ENCODE measurements at regions not wholly inside any gene's neighbourhood (a gene's known extent, or its start where the extent isn't known, plus 50 kb on each side); places are given as distances from the start of the nearest gene placed in this dataset.

GRCh38 chr13:74193391-74193790 lies 59.2 kb upstream of the KLF12 start:
- Histone ChIP-seq H3K27ac (no peak overlapping the region), H2AFZ (no peak overlapping the region), H3K9me3 (ENCODE audit: low read depth) (no peaks in the 10 kb centered on the region), H3K36me3 (replicated peaks; ENCODE audit: insufficient read depth, low read depth) (no peaks in the 10 kb centered on the region), H3K79me2 (no peaks in the 10 kb centered on the region), H3K4me3 (no peak overlapping the region), H4K20me1 (ENCODE audit: insufficient read depth, poor library complexity, severe bottlenecking) (no peaks in the 10 kb centered on the region), H3K4me2 (no peak overlapping the region), H3K9me2 (replicated peaks; ENCODE audit: insufficient read depth) (no peaks in the 10 kb centered on the region), H3K4me1 (ENCODE audit: insufficient read depth) (no peaks in the 10 kb centered on the region), H3K27me3 (no peaks in the 10 kb centered on the region)
- WGBS (ENCODE audit: low lambda C conversion rate, missing lambda C conversion rate), result 90% methylated on average over 1 of the region's 1 CpG
- DNase-seq (ENCODE audit: low spot score), result no peak
- no peak for TF ChIP-seq EZH2 (IDR thresholded peaks at IDR 0.05; ENCODE audit: borderline replicate concordance)

- 61% methylated on average over 3 of the region's 3 CpGs for WGBS (ENCODE audit: low lambda C conversion rate, missing lambda C conversion rate)
- Histone ChIP-seq H3K4me1 (ENCODE audit: insufficient read depth) (no peaks in the 10 kb centered on the region), H2AFZ (no peak overlapping the region), H3K9me2 (replicated peaks; ENCODE audit: insufficient read depth) (no peaks in the 10 kb centered on the region), H4K20me1 (ENCODE audit: insufficient read depth, poor library complexity, severe bottlenecking) (no peaks in the 10 kb centered on the region), H3K4me2 (no peak overlapping the region), H3K4me3 (no peak overlapping the region), H3K27me3 (no peaks in the 10 kb centered on the region), H3K79me2 (no peaks in the 10 kb centered on the region), H3K9me3 (ENCODE audit: low read depth) (no peaks in the 10 kb centered on the region), H3K36me3 (replicated peaks; ENCODE audit: insufficient read depth, low read depth) (no peaks in the 10 kb centered on the region), H3K27ac (no peak overlapping the region)
- no peak for DNase-seq (ENCODE audit: low spot score)
- TF ChIP-seq EZH2 (IDR thresholded peaks at IDR 0.05; ENCODE audit: borderline replicate concordance) (no peak), CTCF (IDR thresholded peaks at IDR 0.05; ENCODE audit: poor library complexity) (no peak), EZH2phosphoT487 (IDR thresholded peaks at IDR 0.05; ENCODE audit: low read depth, severe bottlenecking, unreplicated experiment) (no peak)
Measured at GRCh38 chr13:74191410-74191809, 57.2 kb upstream of the KLF12 start.

GRCh38 chr13:74190999-74191398 lies 56.8 kb upstream of the KLF12 start:
- H3K79me2 ChIP-seq, result no peaks in the 10 kb centered on the region
- H3K9me2 ChIP-seq (replicated peaks; ENCODE audit: insufficient read depth), result no peaks in the 10 kb centered on the region
- no peaks in the 10 kb centered on the region for H3K36me3 ChIP-seq (replicated peaks; ENCODE audit: insufficient read depth, low read depth)
- H2AFZ ChIP-seq, result no peak overlapping the region
- H3K9me3 ChIP-seq (ENCODE audit: low read depth), result no peaks in the 10 kb centered on the region
- H3K4me3 ChIP-seq, result no peak overlapping the region
- no peaks in the 10 kb centered on the region for H3K4me1 ChIP-seq (ENCODE audit: insufficient read depth)
- no peaks in the 10 kb centered on the region for H3K27me3 ChIP-seq
- WGBS (ENCODE audit: low lambda C conversion rate, missing lambda C conversion rate), result 52% methylated on average over 1 of the region's 1 CpG
- H4K20me1 ChIP-seq (ENCODE audit: insufficient read depth, poor library complexity, severe bottlenecking), result no peaks in the 10 kb centered on the region
- no peak for DNase-seq (ENCODE audit: low spot score)
- no peak for TF ChIP-seq EZH2phosphoT487 (IDR thresholded peaks at IDR 0.05; ENCODE audit: low read depth, severe bottlenecking, unreplicated experiment)
- no peak for TF ChIP-seq EZH2 (IDR thresholded peaks at IDR 0.05; ENCODE audit: borderline replicate concordance)
- TF ChIP-seq CTCF (IDR thresholded peaks at IDR 0.05; ENCODE audit: poor library complexity), result no peak
- H3K27ac ChIP-seq, result no peak overlapping the region
- no peak overlapping the region for H3K4me2 ChIP-seq

GRCh38 chr13:74187564-74187963 lies 53.4 kb upstream of the KLF12 start:
- no peaks in the 10 kb centered on the region for H3K27me3 ChIP-seq
- H3K27ac ChIP-seq, result no peak overlapping the region
- H4K20me1 ChIP-seq (ENCODE audit: insufficient read depth, poor library complexity, severe bottlenecking), result no peaks in the 10 kb centered on the region
- H2AFZ ChIP-seq, result no peak overlapping the region
- H3K9me2 ChIP-seq (replicated peaks; ENCODE audit: insufficient read depth), result no peaks in the 10 kb centered on the region
- H3K4me3 ChIP-seq, result no peak overlapping the region
- no peaks in the 10 kb centered on the region for H3K79me2 ChIP-seq
- H3K9me3 ChIP-seq (ENCODE audit: low read depth), result no peaks in the 10 kb centered on the region
- no peak for DNase-seq (ENCODE audit: low spot score)
- no peak for TF ChIP-seq EZH2 (IDR thresholded peaks at IDR 0.05; ENCODE audit: borderline replicate concordance)
- TF ChIP-seq EZH2phosphoT487 (IDR thresholded peaks at IDR 0.05; ENCODE audit: low read depth, severe bottlenecking, unreplicated experiment), result no peak
- no peak for TF ChIP-seq CTCF (IDR thresholded peaks at IDR 0.05; ENCODE audit: poor library complexity)
- H3K36me3 ChIP-seq (replicated peaks; ENCODE audit: insufficient read depth, low read depth), result no peaks in the 10 kb centered on the region
- no peak overlapping the region for H3K4me2 ChIP-seq
- WGBS (ENCODE audit: low lambda C conversion rate, missing lambda C conversion rate), result 60% methylated on average over 2 of the region's 2 CpGs
- H3K4me1 ChIP-seq (ENCODE audit: insufficient read depth), result no peaks in the 10 kb centered on the region
